Retina (tissue), 1 donor: ENCODE measurements at regions not wholly inside any gene's neighbourhood (a gene's known extent, or its start where the extent isn't known, plus 50 kb on each side); places are given as distances from the start of the nearest gene placed in this dataset.
"Not testable (repeated sequence)": the region's sequence is repeated elsewhere in the genome, so short reads cannot be mapped to it uniquely, and the experiment has no call there.

Source experiments
- DNase-seq: peaks from one replicate; pipeline ENCODE4 v3.0.0-alpha.2; 2016

DNA sequence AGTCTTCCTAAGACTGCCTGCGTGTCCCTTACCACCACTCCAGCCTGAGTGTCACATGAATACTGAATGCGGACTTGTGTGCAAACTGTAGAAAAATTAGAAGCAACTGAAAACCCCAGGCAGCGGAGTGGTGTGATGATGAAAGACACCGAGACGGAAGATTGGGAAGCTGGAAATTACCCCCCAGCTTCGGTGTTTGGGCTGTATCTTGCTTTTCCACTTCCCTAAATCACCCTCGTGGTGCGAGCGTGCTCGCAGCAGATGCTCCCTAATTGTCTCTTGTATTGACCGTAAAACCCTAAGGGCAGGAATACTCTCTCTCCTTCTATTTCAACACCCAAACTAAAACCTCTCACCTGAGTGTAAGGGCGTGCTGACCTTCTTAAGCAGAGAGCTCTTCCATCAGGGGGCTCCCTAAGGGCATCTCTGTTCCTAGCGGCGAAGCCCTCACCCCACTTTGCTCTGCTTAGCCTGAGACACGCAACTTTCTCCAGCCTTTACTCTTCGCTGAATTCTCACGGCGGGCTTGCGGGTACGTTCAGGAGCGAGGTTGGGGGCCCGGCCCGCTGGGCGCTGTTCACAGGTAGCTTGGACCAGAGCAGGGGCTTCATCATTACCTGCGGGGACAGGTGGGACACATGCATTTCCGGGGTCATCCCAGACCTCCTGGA lies 62.4 kb downstream of the CRYBB2 start:
- peak; percentile 50 for DNase-seq

DNA sequence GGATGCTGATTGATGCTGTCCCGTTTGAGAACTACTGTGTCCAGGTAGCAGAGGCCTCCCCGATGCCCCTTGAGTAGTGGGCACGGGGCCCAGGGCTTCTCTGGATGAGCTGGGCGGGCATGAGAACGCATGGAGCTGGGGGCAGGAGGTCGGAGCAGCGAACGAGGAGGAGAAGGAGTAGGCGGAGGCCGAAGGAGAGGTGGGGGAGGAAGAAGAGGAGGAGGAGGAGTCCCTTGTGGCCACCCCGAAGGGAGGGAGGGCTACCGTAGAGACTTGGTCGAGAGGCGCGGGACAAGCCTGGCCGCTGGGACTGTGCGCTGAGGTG lies 62.9 kb downstream of the CRYBB2 start:
- peak; percentile 58 for DNase-seq

DNA sequence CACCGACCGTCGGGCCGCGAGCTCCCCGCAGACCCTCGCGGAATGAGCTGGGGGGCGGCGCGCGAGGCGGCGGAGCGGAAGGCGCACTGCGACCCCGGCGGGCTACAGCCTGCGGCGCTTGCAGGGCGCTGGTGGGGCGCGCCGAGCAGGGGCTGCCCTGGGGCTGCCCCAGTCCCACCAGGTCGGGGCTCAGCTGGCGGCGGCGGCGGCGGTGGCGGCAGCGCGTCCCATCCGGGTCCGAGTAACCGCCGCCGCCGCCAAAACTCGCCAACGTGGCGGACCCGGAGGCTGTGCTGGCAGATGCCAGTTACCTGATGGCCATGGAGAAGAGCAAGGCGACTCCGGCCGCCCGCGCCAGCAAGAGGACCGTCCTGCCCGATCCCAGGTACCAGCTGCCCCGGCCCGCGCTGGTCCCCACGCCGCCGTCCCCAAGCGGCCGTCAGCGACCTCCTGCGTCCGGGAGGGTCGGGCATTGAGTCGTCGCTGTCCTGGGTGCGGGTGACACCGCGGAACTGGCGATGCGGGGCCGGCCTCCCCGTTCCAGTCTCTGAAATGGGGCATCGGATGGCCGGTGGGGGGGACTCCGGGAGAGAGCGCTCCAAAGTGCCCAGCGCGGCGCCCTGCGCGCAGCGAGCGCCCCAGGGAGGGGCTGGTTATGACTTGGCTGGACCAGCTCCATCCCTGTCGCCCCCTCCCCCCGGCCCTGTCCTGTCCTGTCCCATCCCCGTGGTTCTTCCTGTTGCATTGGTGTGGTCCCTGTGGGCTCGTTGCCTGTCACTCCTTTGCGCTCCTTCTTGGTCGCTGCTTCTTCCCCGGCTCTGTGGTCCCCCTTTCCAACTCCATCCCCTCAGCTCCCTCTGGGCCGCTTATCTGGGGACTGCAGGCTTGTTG lies 63.5 kb downstream of the CRYBB2 start:
- DNase-seq, result peak; percentile 65

GRCh38 chr22:25288481-25288880 lies 69.0 kb downstream of the CRYBB2 start:
- not testable (repeated sequence) for DNase-seq

- DNase-seq, result not testable (repeated sequence)
Observed at GRCh38 chr22:25301912-25302311, 82.5 kb downstream of the CRYBB2 start.

DNA sequence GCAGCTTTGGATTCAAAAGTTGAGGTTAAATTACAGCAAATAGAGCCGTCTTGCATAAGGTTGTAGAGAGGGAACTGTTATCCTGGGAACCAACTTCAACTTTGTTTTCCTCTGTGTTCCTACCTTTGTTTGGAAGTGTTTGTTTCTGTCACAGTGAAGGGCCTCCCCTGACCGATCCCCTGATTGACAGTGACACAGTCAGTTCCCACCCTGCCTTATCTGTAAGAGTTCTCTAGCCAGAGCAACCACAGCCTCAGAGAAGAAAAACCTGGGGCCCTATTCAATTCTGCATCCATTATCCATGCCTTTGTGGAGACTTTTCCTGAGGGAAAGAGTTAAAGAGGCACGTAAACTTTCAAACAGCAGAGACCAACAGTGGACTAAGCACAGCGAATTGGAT lies 90.1 kb downstream of the CRYBB2 start:
- not testable (repeated sequence) for DNase-seq

- not testable (repeated sequence) for DNase-seq
Observed at GRCh38 chr22:25311924-25312323, 92.5 kb downstream of the CRYBB2 start.

GRCh38 chr22:25318081-25318823 lies 98.8 kb downstream of the CRYBB2 start:
- no peak for DNase-seq

- no peak for DNase-seq
Observed at GRCh38 chr22:25327018-25327755, 107.7 kb downstream of the CRYBB2 start.

GRCh38 chr22:25331050-25331449 lies 111.6 kb downstream of the CRYBB2 start:
- no peak for DNase-seq

DNA sequence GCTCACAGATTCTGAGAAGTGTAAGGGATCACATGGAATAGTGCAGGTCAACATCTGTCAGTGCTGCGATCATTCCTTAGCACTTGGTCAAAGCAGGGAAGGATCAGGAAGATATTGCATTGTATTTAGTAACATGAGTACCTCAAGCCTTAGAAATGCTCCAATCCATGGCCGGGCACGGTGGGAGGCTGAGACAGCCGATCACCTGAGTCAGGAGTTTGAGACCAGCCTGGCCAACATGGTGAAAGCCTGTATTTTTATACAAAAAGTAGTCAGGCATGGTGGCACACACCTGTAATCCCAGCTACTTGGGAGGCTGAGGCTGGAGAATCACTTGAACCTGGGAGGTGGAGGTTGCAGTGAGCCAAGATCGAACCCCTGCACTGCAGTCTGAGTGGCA lies 112.5 kb downstream of the CRYBB2 start:
- DNase-seq, result not testable (repeated sequence)

DNA sequence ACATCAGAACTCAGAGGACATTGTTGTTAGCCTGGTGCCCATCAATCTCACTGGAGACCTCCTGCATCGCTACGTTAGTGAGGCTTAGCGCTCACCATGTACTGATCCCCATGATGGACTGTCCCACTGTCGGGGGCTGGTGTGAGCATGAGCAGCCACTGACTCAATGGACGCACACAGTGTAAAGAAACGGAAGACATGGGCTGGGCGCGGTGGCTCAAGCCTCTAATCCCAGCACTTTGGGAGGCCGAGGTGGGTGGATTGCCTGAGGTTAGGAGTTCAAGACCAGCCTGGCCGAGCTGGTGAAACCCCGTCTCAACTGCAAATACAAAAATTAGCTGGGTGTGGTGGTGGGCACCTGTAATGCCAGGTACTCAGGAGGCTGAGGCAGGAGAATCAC lies 112.9 kb downstream of the CRYBB2 start:
- DNase-seq, result no peak

DNA sequence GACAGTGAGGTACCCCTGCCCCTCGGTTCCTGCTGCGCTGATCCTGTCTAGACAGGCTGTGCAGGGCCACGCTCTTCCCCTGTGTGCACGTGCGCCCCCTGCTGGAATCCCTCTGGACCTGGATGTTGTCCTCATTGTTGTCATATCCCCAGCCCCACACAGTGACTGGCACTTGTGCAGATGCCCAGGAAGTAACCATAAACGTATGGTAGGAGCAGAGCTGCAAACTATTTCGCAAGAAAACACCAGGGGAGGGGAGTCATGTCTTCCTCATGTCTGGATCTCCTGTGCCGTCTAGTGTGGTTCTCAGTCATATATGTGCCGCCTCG lies 114.7 kb downstream of the CRYBB2 start:
- DNase-seq, result peak; percentile 54

DNA sequence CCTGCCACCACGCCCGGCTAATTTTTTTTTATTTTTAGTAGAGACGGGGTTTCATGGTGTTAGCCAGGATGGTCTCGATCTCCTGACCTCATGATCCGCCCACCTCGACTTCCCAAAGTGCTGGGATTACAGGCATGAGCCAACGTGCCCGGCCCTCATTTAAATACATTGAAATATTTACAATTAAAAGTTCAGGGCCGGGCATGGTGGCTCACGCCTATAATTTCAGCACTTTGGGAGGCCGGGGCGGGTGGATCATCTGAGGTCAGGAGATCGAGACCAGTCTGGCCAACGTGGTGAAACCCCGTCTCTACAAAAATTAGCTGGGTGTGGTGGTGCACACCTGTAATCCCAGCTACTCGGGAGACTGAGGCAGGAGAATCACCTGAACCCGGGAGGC lies 115.2 kb downstream of the CRYBB2 start:
- DNase-seq, result not testable (repeated sequence)

DNA sequence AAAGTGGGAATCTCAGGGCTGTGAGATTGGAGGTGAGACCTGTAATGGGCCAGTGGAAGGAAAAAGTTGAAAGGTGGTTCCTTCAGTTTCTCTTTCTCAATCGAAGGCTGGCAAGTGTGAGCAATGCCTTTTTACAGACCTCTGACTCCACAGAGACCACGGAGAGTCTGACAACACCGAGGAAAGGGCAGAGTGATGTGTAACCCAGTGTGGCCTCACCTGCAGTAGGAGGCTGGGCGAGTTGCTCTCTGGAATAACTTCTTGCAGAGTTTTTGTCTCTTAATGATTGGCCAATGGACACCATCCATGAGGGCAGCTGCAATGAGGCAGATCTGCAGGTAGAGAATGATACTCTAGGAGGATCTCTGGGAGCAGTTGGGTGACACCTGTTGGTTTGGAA lies 115.8 kb downstream of the CRYBB2 start:
- DNase-seq, result not testable (repeated sequence)

- DNase-seq, result not testable (repeated sequence)
Observed at GRCh38 chr22:25340536-25340935, 121.1 kb downstream of the CRYBB2 start.

- DNase-seq, result not testable (repeated sequence)
Observed at GRCh38 chr22:25344366-25344765, 124.9 kb downstream of the CRYBB2 start.

DNA sequence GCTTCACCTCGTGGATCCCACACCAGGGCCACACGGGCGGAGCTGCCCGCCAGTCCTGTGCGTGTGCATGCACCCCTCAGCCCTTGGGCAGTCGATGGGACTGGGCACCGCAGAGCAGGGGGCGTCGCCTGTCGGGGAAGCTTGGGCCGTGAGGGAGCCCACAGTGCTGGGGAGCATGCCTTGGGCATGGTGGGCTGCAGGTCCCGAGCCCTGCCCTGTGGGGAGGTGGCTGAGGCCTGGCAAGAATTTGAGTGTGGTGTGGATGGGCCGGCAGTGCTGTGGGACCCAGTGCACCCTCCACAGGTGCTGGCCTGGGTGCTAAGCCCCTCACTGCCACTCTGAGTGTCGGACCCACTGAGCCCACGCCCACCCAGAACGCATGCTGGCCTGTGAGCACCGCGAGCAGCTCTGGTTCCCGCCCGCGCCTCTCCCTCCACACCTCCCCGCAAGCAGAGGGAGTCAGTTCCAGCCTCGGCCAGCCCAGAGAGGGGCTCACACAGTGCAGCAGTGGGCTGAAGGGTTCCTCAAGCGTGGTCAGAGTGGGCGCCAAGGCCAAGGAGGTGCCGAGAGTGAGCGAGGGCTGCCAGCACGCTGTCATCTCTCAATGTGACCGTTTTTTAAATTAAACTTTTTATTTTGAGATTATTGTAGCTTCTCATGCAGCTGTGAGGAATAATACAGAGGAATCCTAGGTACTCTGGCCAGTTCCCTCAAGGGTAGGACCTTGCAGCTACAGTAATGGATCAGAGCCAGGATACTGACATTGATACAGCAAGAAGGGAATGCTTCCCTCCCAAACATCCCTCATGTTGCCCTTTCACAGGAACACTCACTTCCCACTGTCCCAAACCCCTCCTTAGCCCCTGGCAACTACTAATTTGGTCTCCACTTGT lies 127.7 kb downstream of the CRYBB2 start:
- DNase-seq, result no peak

DNA sequence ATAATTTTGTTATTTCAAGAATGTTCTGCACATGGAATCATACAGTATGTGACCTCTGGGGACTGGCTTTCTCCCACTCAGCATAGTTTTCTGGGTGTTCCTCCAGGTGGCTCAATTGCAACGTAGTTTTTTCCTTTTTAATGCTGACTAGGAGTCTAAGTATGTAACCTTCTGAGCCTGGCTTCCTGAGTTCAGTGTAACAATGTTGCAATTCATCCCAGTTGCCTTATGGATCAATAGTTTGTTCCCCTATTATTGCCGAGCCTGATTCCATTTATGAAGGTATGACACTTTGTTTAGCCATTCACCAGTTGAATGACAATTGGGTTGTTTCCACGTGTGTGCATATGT lies 128.3 kb downstream of the CRYBB2 start:
- no peak for DNase-seq

- no peak for DNase-seq
Observed at GRCh38 chr22:25348391-25348790, 129.0 kb downstream of the CRYBB2 start.

GRCh38 chr22:25348996-25349395 lies 129.6 kb downstream of the CRYBB2 start:
- not testable (repeated sequence) for DNase-seq

DNA sequence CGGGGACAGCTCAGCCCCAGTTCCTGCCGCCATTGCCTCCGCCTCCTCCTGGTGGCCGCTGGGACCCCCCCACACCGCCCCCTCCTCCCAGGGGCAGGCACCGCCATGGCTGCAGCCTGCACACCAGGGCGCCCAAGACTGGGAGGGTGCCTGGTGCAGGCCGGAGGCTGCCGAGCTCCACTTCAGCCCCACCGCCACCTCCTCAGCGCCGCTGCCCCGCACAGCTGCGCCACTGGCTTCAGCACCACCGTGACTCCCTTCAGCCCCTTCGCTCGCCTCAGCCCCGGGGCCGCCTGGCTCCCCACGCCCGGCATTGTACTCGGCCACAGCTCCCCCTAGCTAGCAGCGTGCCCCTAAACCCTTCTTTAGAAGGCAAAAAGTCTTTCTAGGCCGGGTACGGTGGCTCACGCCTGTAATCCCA lies 131.1 kb downstream of the CRYBB2 start:
- no peak for DNase-seq
